Large intestine (tissue), 3 donors: ENCODE measurements at regions not wholly inside any gene's neighbourhood (a gene's known extent, or its start where the extent isn't known, plus 50 kb on each side); places are given as distances from the start of the nearest gene placed in this dataset.

Experiments used
- DNase-seq, 2 donors: peaks; one replicate each; pipeline versions ENCODE4 v3.0.0 to v3.0.0-alpha.2; 2013
- H3K27ac ChIP-seq: one replicate; pipeline ENCODE4 v1.5.1; 2013; ENCODE audit warnings: low read length
- H3K27me3 ChIP-seq: 2 replicates; pipeline ENCODE4 v1.6.1; 2013; ENCODE audit warnings: low read length; ENCODE audit not compliant: control insufficient read depth, insufficient read depth
- H3K36me3 ChIP-seq: 2 replicates; pipeline ENCODE4 v1.6.1; 2013; ENCODE audit warnings: low read length; ENCODE audit not compliant: control insufficient read depth, insufficient read depth
- H3K4me1 ChIP-seq: one replicate; pipeline ENCODE4 v1.6.1; 2013; ENCODE audit warnings: low read length; ENCODE audit not compliant: control insufficient read depth, insufficient read depth
- H3K4me3 ChIP-seq: one replicate; pipeline ENCODE4 v1.5.1; 2013; ENCODE audit warnings: low read length
- H3K9me3 ChIP-seq: one replicate; pipeline ENCODE4 v1.6.1; 2013; ENCODE audit warnings: mild to moderate bottlenecking, low read depth, low read length, moderate library complexity; ENCODE audit not compliant: control insufficient read depth
- WGBS: methylation state at CpG from one replicate; pipeline ENCODE4 v1.1.5; 2013; ENCODE audit warnings: low lambda C conversion rate; ENCODE audit not compliant: insufficient coverage; 5-methylcytosine and 5-hydroxymethylcytosine counted together

GRCh38 chr2:129636692-129637091 is 342.8 kb upstream of the RAB6C start:
- H3K27me3 ChIP-seq: no peaks in the 10 kb centered on the region
- DNase-seq: no peak
- WGBS: no CpG with 5 or more reads among the region's 9 CpGs
- H3K36me3 ChIP-seq: no peaks in the 10 kb centered on the region
- no peaks in the 10 kb centered on the region for H3K9me3 ChIP-seq
- H3K27ac ChIP-seq: no peak overlapping the region
- no peak overlapping the region for H3K4me3 ChIP-seq
- H3K4me1 ChIP-seq: no peaks in the 10 kb centered on the region

- Histone ChIP-seq H3K9me3 (no peaks in the 10 kb centered on the region), H3K4me3 (no peak overlapping the region), H3K27me3 (no peaks in the 10 kb centered on the region), H3K4me1 (no peaks in the 10 kb centered on the region), H3K36me3 (no peaks in the 10 kb centered on the region), H3K27ac (no peak overlapping the region)
- no peak for DNase-seq
- no CpG with 5 or more reads among the region's 2 CpGs for WGBS
Observed at GRCh38 chr2:129641371-129641770, 338.1 kb upstream of the RAB6C start.

- no peak overlapping the region for H3K4me3 ChIP-seq
- no peak overlapping the region for H3K27ac ChIP-seq
- no peaks in the 10 kb centered on the region for H3K27me3 ChIP-seq
- WGBS: 100% methylated on average over 1 of the region's 3 CpGs
- no peaks in the 10 kb centered on the region for H3K4me1 ChIP-seq
- no peak for DNase-seq
- no peaks in the 10 kb centered on the region for H3K9me3 ChIP-seq
- no peaks in the 10 kb centered on the region for H3K36me3 ChIP-seq
Observed at GRCh38 chr2:129642526-129643043, 336.9 kb upstream of the RAB6C start.

- H3K9me3 ChIP-seq: no peaks in the 10 kb centered on the region
- WGBS: no CpG with 5 or more reads among the region's 1 CpG
- no peaks in the 10 kb centered on the region for H3K27me3 ChIP-seq
- no peak overlapping the region for H3K27ac ChIP-seq
- H3K36me3 ChIP-seq: no peaks in the 10 kb centered on the region
- H3K4me3 ChIP-seq: no peak overlapping the region
- no peak for DNase-seq
- H3K4me1 ChIP-seq: no peaks in the 10 kb centered on the region
Observed at GRCh38 chr2:129645335-129645734, 334.1 kb upstream of the RAB6C start.

GRCh38 chr2:129646107-129646506 is 333.4 kb upstream of the RAB6C start:
- no peaks in the 10 kb centered on the region for H3K27me3 ChIP-seq
- no CpG with 5 or more reads among the region's 6 CpGs for WGBS
- DNase-seq: no peak

GRCh38 chr2:129653246-129653645 is 326.2 kb upstream of the RAB6C start:
- no CpG with 5 or more reads among the region's 2 CpGs for WGBS
- no peak for DNase-seq
- no peaks in the 10 kb centered on the region for H3K36me3 ChIP-seq
- no peaks in the 10 kb centered on the region for H3K27me3 ChIP-seq
- H3K9me3 ChIP-seq: no peaks in the 10 kb centered on the region
- no peaks in the 10 kb centered on the region for H3K4me1 ChIP-seq
- no peak overlapping the region for H3K4me3 ChIP-seq
- no peak overlapping the region for H3K27ac ChIP-seq

More at GRCh38 chr2:129646107-129646506, 333.4 kb upstream of the RAB6C start:
- Histone ChIP-seq H3K27ac (no peak overlapping the region), H3K4me1 (no peaks in the 10 kb centered on the region), H3K9me3 (no peaks in the 10 kb centered on the region), H3K36me3 (no peaks in the 10 kb centered on the region), H3K4me3 (no peak overlapping the region)

- Histone ChIP-seq H3K9me3 (no peaks in the 10 kb centered on the region), H3K4me1 (no peaks in the 10 kb centered on the region), H3K27me3 (no peaks in the 10 kb centered on the region), H3K27ac (no peak overlapping the region), H3K4me3 (no peak overlapping the region), H3K36me3 (no peaks in the 10 kb centered on the region)
- WGBS: no CpG with 5 or more reads among the region's 3 CpGs
- no peak for DNase-seq
Observed at GRCh38 chr2:129654331-129654730, 325.1 kb upstream of the RAB6C start.

- Histone ChIP-seq H3K27me3 (no peaks in the 10 kb centered on the region), H3K4me3 (no peak overlapping the region), H3K4me1 (no peaks in the 10 kb centered on the region), H3K9me3 (no peaks in the 10 kb centered on the region), H3K36me3 (no peaks in the 10 kb centered on the region), H3K27ac (no peak overlapping the region)
- no CpG with 5 or more reads among the region's 6 CpGs for WGBS
- no peak for DNase-seq
Observed at GRCh38 chr2:129656081-129656598, 323.3 kb upstream of the RAB6C start.

- Histone ChIP-seq H3K4me3 (no peak overlapping the region), H3K9me3 (no peaks in the 10 kb centered on the region), H3K36me3 (no peaks in the 10 kb centered on the region), H3K27me3 (no peaks in the 10 kb centered on the region), H3K4me1 (no peaks in the 10 kb centered on the region), H3K27ac (no peak overlapping the region)
- WGBS: no CpG with 5 or more reads among the region's 5 CpGs
- no peak for DNase-seq
Observed at GRCh38 chr2:129658430-129658829, 321.0 kb upstream of the RAB6C start.

GRCh38 chr2:129661935-129662334 is 317.5 kb upstream of the RAB6C start:
- WGBS: 60% methylated on average over 1 of the region's 1 CpG
- no peaks in the 10 kb centered on the region for H3K4me1 ChIP-seq
- no peak overlapping the region for H3K4me3 ChIP-seq
- no peak overlapping the region for H3K27ac ChIP-seq
- no peaks in the 10 kb centered on the region for H3K27me3 ChIP-seq
- no peak for DNase-seq
- H3K9me3 ChIP-seq: no peaks in the 10 kb centered on the region
- H3K36me3 ChIP-seq: no peaks in the 10 kb centered on the region

- H3K27ac ChIP-seq: no peak overlapping the region
- no peaks in the 10 kb centered on the region for H3K36me3 ChIP-seq
- no peak overlapping the region for H3K4me3 ChIP-seq
- H3K27me3 ChIP-seq: no peaks in the 10 kb centered on the region
- no peaks in the 10 kb centered on the region for H3K9me3 ChIP-seq
- WGBS: no CpG with 5 or more reads among the region's 4 CpGs
- no peak for DNase-seq
- no peaks in the 10 kb centered on the region for H3K4me1 ChIP-seq
Observed at GRCh38 chr2:129667577-129667976, 311.9 kb upstream of the RAB6C start.
